NCI-H748 treated with DMSO at 0.1 percent for 48 hours (cell line): ENCODE measurements at regions not wholly inside any gene's neighbourhood (a gene's known extent, or its start where the extent isn't known, plus 50 kb on each side); places are given as distances from the start of the nearest gene placed in this dataset.

ENCODE experiments used
- DNase-seq: peaks from one replicate; lab custom pipeline; 2025; lab: John Stamatoyannopoulos, UW

GRCh38 chr2:447902-448665, 160.2 kb upstream of the ALKAL2 start:
- no peak for DNase-seq

GRCh38 chr2:446963-447530, 159.2 kb upstream of the ALKAL2 start:
- no peak for DNase-seq

GRCh38 chr2:446303-446874, 158.5 kb upstream of the ALKAL2 start:
- DNase-seq = no peak

DNA sequence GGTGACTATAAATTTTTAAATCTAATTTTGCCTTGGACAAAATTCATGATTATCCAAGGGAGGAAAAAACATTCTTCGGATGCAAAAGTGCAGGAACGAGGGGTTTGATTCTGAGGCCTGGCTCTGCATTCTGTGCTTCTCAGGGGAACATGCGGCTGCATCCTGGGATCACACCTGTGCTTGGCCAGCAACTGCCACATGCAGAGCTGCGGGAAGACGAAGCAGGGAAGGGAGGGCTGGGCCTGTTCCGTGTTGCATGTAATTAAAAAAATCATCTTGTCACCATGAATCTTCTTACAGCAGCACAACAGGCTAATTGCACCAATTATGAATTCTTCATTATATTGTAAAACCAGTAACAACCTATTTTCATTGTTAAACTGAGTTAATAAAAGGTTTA, 158.0 kb upstream of the ALKAL2 start:
- no peak for DNase-seq

- no peak for DNase-seq
Observed at GRCh38 chr2:444937-445884, 157.3 kb upstream of the ALKAL2 start.

GRCh38 chr2:443741-444140, 155.8 kb upstream of the ALKAL2 start:
- no peak for DNase-seq

DNA sequence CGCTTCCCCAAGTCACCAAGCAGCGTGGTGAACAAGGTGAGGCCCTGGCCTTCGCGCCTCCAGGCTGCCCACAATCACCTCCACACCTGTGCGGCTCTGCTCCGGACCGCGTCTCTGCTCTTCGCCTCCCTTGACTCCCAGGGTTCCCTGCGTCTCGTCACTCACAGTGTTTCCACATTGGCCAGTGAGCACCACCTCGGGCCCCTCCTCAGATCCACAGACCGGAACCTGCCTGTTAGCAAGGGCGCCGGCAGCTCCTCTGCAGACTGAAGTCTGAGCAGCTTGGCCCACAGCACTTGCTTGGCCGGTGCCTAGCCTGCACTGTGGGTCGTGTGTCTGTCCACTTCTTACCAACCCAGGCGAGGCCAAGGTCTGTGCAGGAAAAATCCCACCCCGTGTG, 155.3 kb upstream of the ALKAL2 start:
- DNase-seq = no peak

DNA sequence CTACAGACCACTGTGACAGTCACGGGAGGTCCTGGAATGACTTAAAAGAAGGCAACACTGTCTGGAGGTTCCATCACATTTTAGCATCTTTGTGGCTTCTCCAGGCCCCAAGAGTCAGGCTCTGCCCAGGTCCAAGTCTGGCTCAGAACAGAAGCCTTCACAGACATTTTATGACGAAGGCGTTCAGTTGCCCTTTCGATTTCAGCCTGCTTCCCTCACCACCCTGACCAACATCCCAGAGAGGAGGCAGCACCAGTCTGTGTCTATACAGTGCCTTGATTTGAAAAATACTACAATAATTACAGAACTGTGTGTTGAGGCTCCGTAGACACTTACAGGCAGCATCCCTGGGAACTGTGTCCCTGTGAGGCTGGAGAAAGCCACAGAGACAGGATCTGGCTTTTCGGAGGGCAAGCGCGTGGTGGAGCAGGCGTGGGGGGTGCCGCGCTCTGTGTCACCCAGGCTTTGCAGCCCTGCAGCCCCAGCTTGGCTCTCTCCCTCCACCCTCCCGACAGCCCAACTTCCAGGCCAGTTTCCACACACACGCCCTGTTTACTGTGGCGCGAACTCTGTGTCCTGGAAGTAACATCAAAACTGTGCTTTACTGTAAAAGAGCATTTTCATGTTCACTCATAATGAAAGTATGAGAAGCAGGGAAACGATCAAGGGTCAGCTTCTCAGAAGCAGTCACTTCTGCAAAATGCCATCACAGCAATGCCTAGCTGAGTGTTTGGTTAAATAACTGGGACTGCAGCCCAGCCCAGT, 153.5 kb upstream of the ALKAL2 start:
- DNase-seq = no peak

DNA sequence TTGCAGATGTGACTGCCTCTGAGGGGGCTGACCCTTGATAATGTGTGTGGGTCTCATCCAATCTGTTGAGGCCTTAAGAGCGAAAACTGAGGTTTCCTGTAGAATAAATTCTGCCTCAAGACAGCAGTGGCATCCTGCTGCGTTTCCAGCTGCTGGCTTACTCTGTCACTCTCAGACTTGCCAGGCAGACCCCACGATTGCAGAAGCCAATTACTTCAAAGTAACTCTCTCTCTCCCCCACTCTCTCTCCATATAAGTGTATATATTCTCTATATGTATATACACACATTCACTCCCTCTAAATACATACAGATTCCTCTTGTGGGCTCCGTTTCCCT, 152.5 kb upstream of the ALKAL2 start:
- no peak for DNase-seq

GRCh38 chr2:439556-440402, 151.9 kb upstream of the ALKAL2 start:
- DNase-seq = no peak

DNA sequence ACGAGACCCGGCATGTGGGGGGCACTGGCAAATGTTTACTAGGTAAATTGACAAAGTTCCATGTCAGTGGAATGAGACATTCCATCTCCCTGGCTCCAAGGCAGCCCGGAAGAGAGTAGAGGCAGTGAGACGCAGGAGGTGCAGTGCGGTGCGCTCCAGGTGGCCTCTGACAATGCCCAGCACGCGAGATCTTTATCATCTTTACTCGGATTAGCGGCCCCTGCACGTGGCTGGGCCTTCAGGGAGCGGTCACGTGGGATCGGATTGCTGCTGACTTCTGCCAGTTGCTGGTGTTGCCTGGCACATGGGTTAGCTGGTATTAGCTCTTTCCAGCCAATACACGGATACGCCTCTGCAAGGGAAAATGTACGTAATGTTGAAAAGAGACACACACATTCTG, 151.2 kb upstream of the ALKAL2 start:
- no peak for DNase-seq

DNA sequence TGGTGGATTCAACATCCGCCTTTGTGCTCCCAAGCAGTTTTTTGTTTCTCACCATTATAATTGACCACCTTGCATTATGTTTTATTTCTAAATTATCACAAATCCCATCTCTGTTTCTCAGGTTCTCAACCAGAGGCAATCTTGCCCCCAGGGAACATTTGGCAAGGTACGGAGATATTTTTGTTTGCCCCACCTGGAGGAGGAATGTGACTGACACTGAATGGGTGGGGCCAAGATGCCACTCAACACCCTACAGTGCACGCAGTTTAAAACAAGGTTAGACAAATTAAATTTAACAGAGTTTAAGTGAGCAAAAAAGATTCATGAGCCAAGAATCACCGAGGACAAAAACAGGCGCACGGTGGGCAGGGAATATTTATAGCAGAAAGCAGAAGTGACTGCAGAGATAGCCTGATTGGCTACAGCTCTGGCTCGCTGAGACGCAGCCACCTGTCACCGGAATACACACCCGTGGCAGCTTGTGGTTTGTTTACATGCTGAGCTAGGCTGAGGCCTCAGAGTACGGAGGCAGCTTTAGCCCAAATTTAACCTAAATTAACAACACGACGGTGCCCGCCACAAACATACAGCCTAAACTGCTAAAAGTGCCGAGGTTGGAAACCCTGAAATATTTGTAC, 150.0 kb upstream of the ALKAL2 start:
- peak; percentile 41 for DNase-seq

DNA sequence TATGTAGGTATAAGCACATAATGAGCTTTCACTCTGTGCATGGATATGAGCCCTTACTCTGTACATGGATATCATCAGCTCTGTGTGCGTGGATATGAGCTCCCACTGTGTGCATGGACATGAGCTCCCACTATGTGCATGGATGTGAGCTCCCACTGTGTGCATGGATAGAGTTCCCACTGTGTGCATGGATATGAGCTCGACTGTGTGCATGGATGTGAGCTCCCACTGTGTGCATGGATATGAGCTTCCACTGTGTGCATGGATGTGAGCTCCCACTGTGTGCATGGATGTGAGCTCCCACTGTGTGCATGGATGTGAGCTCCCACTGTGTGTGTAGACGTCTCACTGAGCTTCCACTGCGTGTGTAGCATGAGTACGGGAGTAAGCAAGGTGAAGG, 149.3 kb upstream of the ALKAL2 start:
- no peak for DNase-seq

DNA sequence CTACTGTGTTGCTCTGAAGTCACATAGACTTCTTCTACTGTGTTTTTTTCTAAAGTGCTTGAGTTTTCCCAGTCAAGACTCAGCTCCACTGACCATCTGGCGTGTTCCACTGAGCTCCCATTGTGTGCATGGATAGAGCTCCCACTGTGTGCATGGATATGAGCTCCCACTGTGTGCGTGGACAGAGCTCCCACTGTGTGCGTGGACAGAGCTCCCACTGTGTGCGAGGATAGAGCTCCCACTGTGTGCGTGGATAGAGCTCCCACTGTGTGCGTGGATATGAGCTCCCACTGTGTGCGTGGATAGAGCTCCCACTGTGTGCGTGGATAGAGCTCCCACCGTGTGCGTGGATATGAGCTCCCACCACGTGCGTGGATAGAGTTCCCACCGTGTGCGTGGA, 148.3 kb upstream of the ALKAL2 start:
- no peak for DNase-seq

DNA sequence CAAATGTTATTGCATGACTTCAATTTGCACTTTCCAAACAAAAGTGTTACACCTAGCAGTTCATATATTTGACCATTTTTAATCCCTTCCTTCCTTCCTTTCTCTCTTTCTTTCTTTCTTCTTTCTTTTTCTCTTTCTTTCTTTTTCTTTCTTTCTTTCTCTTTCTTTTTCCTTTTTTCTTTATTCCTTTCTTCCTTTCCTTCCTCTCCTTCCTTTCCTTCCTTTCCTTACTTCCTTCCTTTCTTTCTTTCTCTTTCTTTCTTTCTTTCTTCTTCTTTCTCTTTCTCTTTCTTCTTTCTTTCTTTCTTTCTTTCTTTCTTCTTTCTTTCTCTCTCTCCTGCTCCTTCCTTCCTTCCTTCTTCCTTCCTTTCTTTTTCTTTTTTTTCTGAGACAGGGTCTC, 146.7 kb upstream of the ALKAL2 start:
- no peak for DNase-seq

- DNase-seq = no peak
Observed at GRCh38 chr2:433216-433615, 145.3 kb upstream of the ALKAL2 start.

DNA sequence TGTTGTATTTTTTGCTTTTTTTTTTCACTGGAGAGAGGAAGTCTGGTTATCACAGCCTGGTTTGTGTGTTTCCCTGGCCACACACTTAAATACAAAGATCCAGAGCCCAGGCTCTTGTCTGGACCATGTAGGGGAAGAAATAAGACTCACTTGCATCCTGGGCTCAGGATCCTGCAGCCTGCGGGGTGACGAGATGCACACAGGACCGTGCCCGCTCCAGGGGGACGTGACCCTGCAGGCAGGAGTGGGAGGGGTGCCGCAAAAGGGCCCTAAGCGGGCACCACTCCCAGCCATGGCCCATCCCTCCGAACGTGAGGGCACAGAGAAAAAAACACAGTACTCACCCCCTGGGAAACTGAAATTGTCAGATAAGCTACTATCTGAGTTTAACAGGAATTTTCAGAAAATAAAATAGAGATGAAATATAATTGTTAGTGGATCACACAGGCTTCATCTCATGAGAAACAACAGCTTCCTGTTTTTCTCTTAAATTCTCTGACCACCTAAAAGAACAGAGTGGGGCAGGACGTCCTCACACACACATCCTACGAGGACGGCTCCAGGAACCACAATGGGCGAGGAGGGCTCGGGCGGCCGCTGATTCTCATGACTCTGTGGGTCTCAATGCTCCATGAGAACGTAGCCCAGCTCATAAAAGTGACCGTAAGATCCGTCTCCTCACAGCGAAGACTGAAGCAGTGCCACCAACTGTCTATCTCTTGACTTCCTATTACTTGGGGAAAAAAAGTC, 142.6 kb upstream of the ALKAL2 start:
- no peak for DNase-seq

DNA sequence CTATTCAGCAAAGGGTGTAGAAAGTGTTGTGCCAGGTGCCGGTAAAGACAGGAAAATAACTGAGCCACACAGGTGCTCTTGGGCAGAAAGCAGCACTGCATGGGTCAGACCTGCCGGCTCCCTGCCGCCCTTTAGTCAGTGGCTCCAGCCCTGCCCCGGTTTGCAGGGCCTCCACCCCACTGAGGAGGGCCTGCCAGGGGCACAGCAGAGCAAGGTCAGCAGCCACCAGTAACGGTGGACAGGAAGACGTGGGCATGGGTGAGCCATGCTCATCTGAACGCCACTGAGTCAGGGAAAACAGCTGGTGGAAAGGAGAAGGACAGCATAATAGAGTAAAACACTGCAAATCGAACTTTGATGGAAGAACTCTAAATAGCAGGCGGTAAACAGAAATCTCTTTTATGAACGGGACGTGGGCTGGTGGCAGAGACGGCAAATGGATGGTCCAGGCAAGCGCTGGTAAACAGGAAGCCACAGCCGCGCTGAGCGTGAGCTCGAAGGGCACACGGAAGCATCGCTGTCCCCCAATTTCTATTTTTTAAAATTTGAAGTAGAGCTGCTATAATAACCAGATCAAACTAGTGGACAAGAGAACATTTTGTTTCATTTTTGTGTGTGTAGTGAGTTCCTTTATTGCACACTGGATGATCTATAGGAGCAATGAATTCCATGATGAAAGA, 141.8 kb upstream of the ALKAL2 start:
- DNase-seq = no peak

DNA sequence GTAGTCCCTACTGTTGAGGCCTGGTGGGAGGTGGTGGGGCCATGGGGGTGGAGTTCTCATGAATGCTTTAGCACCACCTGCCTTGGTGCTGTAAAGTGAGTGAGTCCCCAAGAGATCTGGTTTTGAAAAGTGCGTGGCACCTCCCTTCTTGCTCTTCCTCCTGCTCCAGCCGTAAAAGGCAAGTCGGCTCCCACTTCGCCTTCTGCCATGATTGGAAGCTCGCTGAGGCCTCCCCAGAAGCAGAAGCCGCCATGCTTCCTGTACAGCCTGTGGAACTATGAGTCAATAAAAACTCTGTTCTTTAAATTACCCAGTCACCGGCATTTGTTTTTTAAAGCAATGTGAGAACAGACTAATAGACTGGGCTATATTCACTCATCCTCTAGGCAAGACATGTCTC, 141.3 kb upstream of the ALKAL2 start:
- no peak for DNase-seq
